ENCODE measurements at regions not wholly inside any gene's neighbourhood (a gene's known extent, or its start where the extent isn't known, plus 50 kb on each side); places are given as distances from the start of the nearest gene placed in this dataset.

DNA sequence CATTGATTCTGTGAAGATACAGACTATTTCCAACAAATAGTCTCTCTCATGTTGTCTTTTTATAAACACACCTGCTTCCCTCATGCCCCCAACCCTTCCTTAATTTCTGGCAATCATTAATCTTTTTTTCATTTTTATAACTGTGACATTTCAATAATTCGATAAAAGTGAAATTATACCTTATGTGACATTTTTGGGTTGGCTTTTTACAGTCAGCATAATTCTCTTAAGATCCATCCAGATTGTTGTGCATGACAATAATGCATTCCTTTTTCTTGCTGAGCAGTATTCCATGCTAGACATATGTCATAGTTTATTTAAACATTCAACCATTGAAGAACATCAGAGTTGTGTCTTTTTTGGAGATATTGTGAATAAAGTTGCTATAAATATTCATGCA lies 541.8 kb upstream of the VRK2 start:
- no peaks in the 10 kb centered on the region for H3K9me3 Mint-ChIP-seq
- no peak overlapping the region for H3K27ac Mint-ChIP-seq
- POLR2A ChIA-PET: no interaction called here
- H3K36me3 Mint-ChIP-seq (ENCODE audit: low read depth): no peaks in the 10 kb centered on the region
- ATAC-seq (ENCODE audit: low read depth) (no peak), DNase-seq (no peak)
- no peak for TF ChIP-seq CTCF (IDR thresholded peaks at IDR 0.05)
- intact Hi-C loops (cut with micrococcal nuclease): no loop called here
- no peak overlapping the region for H3K4me3 Mint-ChIP-seq
- no peaks in the 10 kb centered on the region for H3K27me3 Mint-ChIP-seq
- CTCF ChIA-PET: no interaction called here
- H3K4me1 Mint-ChIP-seq: no peaks in the 10 kb centered on the region

- no peak for ATAC-seq (ENCODE audit: low read depth)
- ChIA-PET CTCF (interaction anchor here (1.3 kb wide), 1 partner anchor 11 kb away, joined by 6 read pairs; no protein-coding TSS in a partner anchor), POLR2A (no interaction called here)
- TF ChIP-seq CTCF (IDR thresholded peaks at IDR 0.05): no peak
- Mint-ChIP-seq H3K4me3 (no peak overlapping the region), H3K27me3 (no peaks in the 10 kb centered on the region), H3K36me3 (ENCODE audit: low read depth) (no peaks in the 10 kb centered on the region), H3K27ac (no peak overlapping the region), H3K9me3 (no peaks in the 10 kb centered on the region), H3K4me1 (no peaks in the 10 kb centered on the region)
- intact Hi-C loops (cut with micrococcal nuclease): no loop called here
- DNase-seq: no peak
Observed at GRCh38 chr2:57509189-57509588, 537.4 kb upstream of the VRK2 start.

DNA sequence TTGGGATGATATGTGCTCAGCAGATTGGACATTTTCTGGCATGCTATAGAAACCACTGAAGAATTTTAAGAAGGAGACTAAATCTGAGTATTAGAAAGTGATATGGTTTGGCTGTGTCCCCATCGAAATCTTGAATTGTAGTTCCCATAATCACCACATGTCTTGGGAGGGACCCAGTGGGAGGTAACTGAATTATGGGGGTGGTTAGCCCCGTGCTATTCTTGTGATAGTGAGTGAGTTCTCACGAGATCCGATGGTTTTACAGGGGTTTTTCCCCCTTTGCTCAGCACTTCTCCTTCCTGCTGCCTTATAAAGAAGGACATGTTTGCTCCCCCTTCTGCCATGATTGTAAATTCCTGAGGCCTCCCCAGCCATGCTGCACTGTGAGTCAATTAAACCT lies 535.9 kb upstream of the VRK2 start:
- no peak for TF ChIP-seq CTCF (IDR thresholded peaks at IDR 0.05)
- ATAC-seq (ENCODE audit: low read depth): no peak
- CTCF ChIA-PET: no interaction called here
- Mint-ChIP-seq H3K27me3 (no peaks in the 10 kb centered on the region), H3K36me3 (ENCODE audit: low read depth) (no peaks in the 10 kb centered on the region), H3K27ac (no peak overlapping the region), H3K4me1 (no peaks in the 10 kb centered on the region), H3K4me3 (no peak overlapping the region), H3K9me3 (no peaks in the 10 kb centered on the region)
- no peak for DNase-seq
- intact Hi-C loops (cut with micrococcal nuclease): no loop called here
- POLR2A ChIA-PET: no interaction called here

- POLR2A ChIA-PET: no interaction called here
Observed at GRCh38 chr2:57515366-57515765, 531.2 kb upstream of the VRK2 start.

GRCh38 chr2:57516698-57517340 lies 529.8 kb upstream of the VRK2 start:
- peak; percentile 44 for TF ChIP-seq CTCF (IDR thresholded peaks at IDR 0.05)
- H3K4me1 Mint-ChIP-seq: no peaks in the 10 kb centered on the region
- H3K4me3 Mint-ChIP-seq: no peak overlapping the region
- no peaks in the 10 kb centered on the region for H3K9me3 Mint-ChIP-seq
- DNase-seq: no peak
- no peaks in the 10 kb centered on the region for H3K27me3 Mint-ChIP-seq
- intact Hi-C loops (cut with micrococcal nuclease): loop anchor here (1.0 kb wide), 1 partner anchor 1799 kb away; no protein-coding TSS in a partner anchor
- no peaks in the 10 kb centered on the region for H3K36me3 Mint-ChIP-seq (ENCODE audit: low read depth)
- CTCF ChIA-PET: no interaction called here
- POLR2A ChIA-PET: no interaction called here
- no peak for ATAC-seq (ENCODE audit: low read depth)
- no peak overlapping the region for H3K27ac Mint-ChIP-seq

More at GRCh38 chr2:57515366-57515765, 531.2 kb upstream of the VRK2 start:
- no peak for TF ChIP-seq CTCF (IDR thresholded peaks at IDR 0.05)
- intact Hi-C loops (cut with micrococcal nuclease): no loop called here
- H3K4me1 Mint-ChIP-seq: no peaks in the 10 kb centered on the region
- ATAC-seq (ENCODE audit: low read depth) (no peak), DNase-seq (no peak)
- no peaks in the 10 kb centered on the region for H3K27me3 Mint-ChIP-seq
- no peaks in the 10 kb centered on the region for H3K9me3 Mint-ChIP-seq
- CTCF ChIA-PET: interaction anchor here (1.4 kb wide), 1 partner anchor 1332 kb away, joined by 7 read pairs; the partner anchor contains the start of gene CCDC85A
- no peak overlapping the region for H3K4me3 Mint-ChIP-seq
- no peaks in the 10 kb centered on the region for H3K36me3 Mint-ChIP-seq (ENCODE audit: low read depth)
- no peak overlapping the region for H3K27ac Mint-ChIP-seq

All from activated B cell treated with CpG ODN at 0.5 μM for 24 hours (primary cell).